ENCODE measurements at regions not wholly inside any gene's neighbourhood (a gene's known extent, or its start where the extent isn't known, plus 50 kb on each side); places are given as distances from the start of the nearest gene placed in this dataset.

- no peak for DNase-seq (ENCODE audit: extremely low read depth in 1 of 2, low read depth in 1 of 2)
Observed at GRCh38 chr21:16330908-16331268, 601.1 kb downstream of the USP25 start.

GRCh38 chr21:16337266-16337665 lies 607.5 kb downstream of the USP25 start:
- no peak for DNase-seq (ENCODE audit: extremely low read depth in 1 of 2, low read depth in 1 of 2)

- no peak for DNase-seq (ENCODE audit: extremely low read depth in 1 of 2, low read depth in 1 of 2)
Observed at GRCh38 chr21:16342932-16343331, 613.1 kb downstream of the USP25 start.

- no peak for DNase-seq (ENCODE audit: extremely low read depth in 1 of 2, low read depth in 1 of 2)
Observed at GRCh38 chr21:16343776-16344175, 614.0 kb downstream of the USP25 start.

GRCh38 chr21:16345757-16346156 lies 616.0 kb downstream of the USP25 start:
- DNase-seq (ENCODE audit: extremely low read depth in 1 of 2, low read depth in 1 of 2), result no peak

GRCh38 chr21:16347223-16347622 lies 617.4 kb downstream of the USP25 start:
- no peak for DNase-seq (ENCODE audit: extremely low read depth in 1 of 2, low read depth in 1 of 2)

GRCh38 chr21:16353764-16354163 lies 624.0 kb downstream of the USP25 start:
- no peak for DNase-seq (ENCODE audit: extremely low read depth in 1 of 2, low read depth in 1 of 2)

GRCh38 chr21:16357994-16358393 lies 628.2 kb downstream of the USP25 start:
- no peak for DNase-seq (ENCODE audit: extremely low read depth in 1 of 2, low read depth in 1 of 2)

GRCh38 chr21:16358784-16359183 lies 629.0 kb downstream of the USP25 start:
- DNase-seq (ENCODE audit: extremely low read depth in 1 of 2, low read depth in 1 of 2), result no peak

GRCh38 chr21:16363100-16363499 lies 633.3 kb downstream of the USP25 start:
- DNase-seq (ENCODE audit: extremely low read depth in 1 of 2, low read depth in 1 of 2), result no peak

GRCh38 chr21:16363518-16363917 lies 633.7 kb downstream of the USP25 start:
- no peak for DNase-seq (ENCODE audit: extremely low read depth in 1 of 2, low read depth in 1 of 2)

- DNase-seq (ENCODE audit: extremely low read depth in 1 of 2, low read depth in 1 of 2), result no peak
Observed at GRCh38 chr21:16366207-16366606, 636.4 kb downstream of the USP25 start.

GRCh38 chr21:16367079-16367478 lies 637.3 kb downstream of the USP25 start:
- DNase-seq (ENCODE audit: extremely low read depth in 1 of 2, low read depth in 1 of 2), result no peak

GRCh38 chr21:16370186-16370585 lies 640.4 kb downstream of the USP25 start:
- DNase-seq (ENCODE audit: extremely low read depth in 1 of 2, low read depth in 1 of 2), result no peak

GRCh38 chr21:16372586-16372985 lies 642.8 kb downstream of the USP25 start:
- DNase-seq (ENCODE audit: extremely low read depth in 1 of 2, low read depth in 1 of 2), result no peak

- no peak for DNase-seq (ENCODE audit: extremely low read depth in 1 of 2, low read depth in 1 of 2)
Observed at GRCh38 chr21:16376673-16377072, 646.9 kb downstream of the USP25 start.

- DNase-seq (ENCODE audit: extremely low read depth in 1 of 2, low read depth in 1 of 2), result no peak
Observed at GRCh38 chr21:16377120-16377658, 647.4 kb downstream of the USP25 start.

GRCh38 chr21:16377857-16378256 lies 648.1 kb downstream of the USP25 start:
- DNase-seq (ENCODE audit: extremely low read depth in 1 of 2, low read depth in 1 of 2), result no peak

- DNase-seq (ENCODE audit: extremely low read depth in 1 of 2, low read depth in 1 of 2), result no peak
Observed at GRCh38 chr21:16378525-16378924, 648.7 kb downstream of the USP25 start.

- DNase-seq (ENCODE audit: extremely low read depth in 1 of 2, low read depth in 1 of 2), result no peak
Observed at GRCh38 chr21:16388291-16388690, 658.5 kb downstream of the USP25 start.

GRCh38 chr21:16388911-16389560 lies 659.3 kb downstream of the USP25 start:
- no peak for DNase-seq (ENCODE audit: extremely low read depth in 1 of 2, low read depth in 1 of 2)

GRCh38 chr21:16389643-16390042 lies 659.9 kb downstream of the USP25 start:
- no peak for DNase-seq (ENCODE audit: extremely low read depth in 1 of 2, low read depth in 1 of 2)

GRCh38 chr21:16395285-16395684 lies 665.5 kb downstream of the USP25 start:
- DNase-seq (ENCODE audit: extremely low read depth in 1 of 2, low read depth in 1 of 2), result no peak

Measured in activated CD8-positive, alpha-beta memory T cell treated with anti-CD3 and anti-CD28 coated beads for 1 hour (primary cell).